ENCODE measurements at regions not wholly inside any gene's neighbourhood (a gene's known extent, or its start where the extent isn't known, plus 50 kb on each side); places are given as distances from the start of the nearest gene placed in this dataset.

DNA sequence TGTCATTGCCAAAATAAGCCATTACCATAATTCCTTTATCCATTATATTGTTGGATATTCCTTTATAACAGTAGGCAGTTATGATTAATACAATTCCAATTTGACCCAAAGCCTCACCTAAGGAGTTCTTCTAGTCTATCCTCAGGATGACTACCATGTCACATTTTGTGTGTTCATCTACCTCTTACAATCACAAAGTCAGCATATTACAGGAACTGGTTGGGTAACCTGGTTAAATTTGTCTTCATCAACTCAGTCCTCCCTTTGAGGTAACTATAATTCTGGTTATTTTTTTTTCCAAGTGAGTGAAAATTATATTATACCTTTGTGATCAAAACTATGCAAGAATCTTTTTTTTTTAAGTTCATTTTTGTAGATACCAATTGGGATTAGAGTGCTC is 540.5 kb downstream of the BTBD3 start:
- TF ChIP-seq, protein P1, sequence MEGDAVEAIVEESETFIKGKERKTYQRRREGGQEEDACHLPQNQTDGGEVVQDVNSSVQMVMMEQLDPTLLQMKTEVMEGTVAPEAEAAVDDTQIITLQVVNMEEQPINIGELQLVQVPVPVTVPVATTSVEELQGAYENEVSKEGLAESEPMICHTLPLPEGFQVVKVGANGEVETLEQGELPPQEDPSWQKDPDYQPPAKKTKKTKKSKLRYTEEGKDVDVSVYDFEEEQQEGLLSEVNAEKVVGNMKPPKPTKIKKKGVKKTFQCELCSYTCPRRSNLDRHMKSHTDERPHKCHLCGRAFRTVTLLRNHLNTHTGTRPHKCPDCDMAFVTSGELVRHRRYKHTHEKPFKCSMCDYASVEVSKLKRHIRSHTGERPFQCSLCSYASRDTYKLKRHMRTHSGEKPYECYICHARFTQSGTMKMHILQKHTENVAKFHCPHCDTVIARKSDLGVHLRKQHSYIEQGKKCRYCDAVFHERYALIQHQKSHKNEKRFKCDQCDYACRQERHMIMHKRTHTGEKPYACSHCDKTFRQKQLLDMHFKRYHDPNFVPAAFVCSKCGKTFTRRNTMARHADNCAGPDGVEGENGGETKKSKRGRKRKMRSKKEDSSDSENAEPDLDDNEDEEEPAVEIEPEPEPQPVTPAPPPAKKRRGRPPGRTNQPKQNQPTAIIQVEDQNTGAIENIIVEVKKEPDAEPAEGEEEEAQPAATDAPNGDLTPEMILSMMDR (IDR thresholded peaks at IDR 0.05 in 4 of 5, conservative IDR thresholded peaks at IDR 0.05 in 1 of 5), result no peak
- TF ChIP-seq POLR2A (IDR thresholded peaks at IDR 0.05), result no peak
